Neutrophil (primary cell): ENCODE measurements at regions not wholly inside any gene's neighbourhood (a gene's known extent, or its start where the extent isn't known, plus 50 kb on each side); places are given as distances from the start of the nearest gene placed in this dataset.

Experiments used
- H3K27ac ChIP-seq: fragments of 200-600 bp; sonication (generic); 2 replicates; pipeline ENCODE4 v1.5.1; 2016; ENCODE audit warnings: mild to moderate bottlenecking, moderate library complexity
- H3K27me3 ChIP-seq: fragments of 200-600 bp; sonication (generic); 2 replicates; pipeline ENCODE4 v1.6.0; 2016; ENCODE audit warnings: mild to moderate bottlenecking
- H3K36me3 ChIP-seq: fragments of 200-600 bp; sonication (generic); 2 replicates; pipeline ENCODE4 v1.5.1; 2017
- H3K4me1 ChIP-seq, 2 experiments: fragments of 200-600 bp in 1 of 2; sonication (generic) in 1 of 2; 1 replicate in 1 of 2; 2 replicates in 1 of 2; pipeline versions ENCODE4 v1.5.1 to v1.6.1; 2013 to 2016; ENCODE audit warnings: low read depth in 1 of 2, low read length in 1 of 2, mild to moderate bottlenecking in 1 of 2, moderate library complexity in 1 of 2; ENCODE audit not compliant: control insufficient read depth in 1 of 2, insufficient read depth in 1 of 2
- H3K4me3 ChIP-seq, 2 experiments: fragments of 200-600 bp in 1 of 2; sonication (generic) in 1 of 2; 1 replicate in 1 of 2; 2 replicates in 1 of 2; pipeline ENCODE4 v1.5.1; 2013 to 2016; ENCODE audit warnings: low read depth in 1 of 2, low read length in 1 of 2, mild to moderate bottlenecking in 1 of 2, moderate library complexity in 1 of 2
- H3K9me3 ChIP-seq: fragments of 200-600 bp; sonication (generic); 2 replicates; pipeline ENCODE4 v1.5.1; 2016
- TF ChIP-seq, protein P1 (sequence below): fragments of 200-600 bp; sonication (generic); IDR thresholded peaks from 2 replicates; pipeline ENCODE4 v1.5.1; 2016; ENCODE audit warnings: antibody characterized with exemption

DNA sequence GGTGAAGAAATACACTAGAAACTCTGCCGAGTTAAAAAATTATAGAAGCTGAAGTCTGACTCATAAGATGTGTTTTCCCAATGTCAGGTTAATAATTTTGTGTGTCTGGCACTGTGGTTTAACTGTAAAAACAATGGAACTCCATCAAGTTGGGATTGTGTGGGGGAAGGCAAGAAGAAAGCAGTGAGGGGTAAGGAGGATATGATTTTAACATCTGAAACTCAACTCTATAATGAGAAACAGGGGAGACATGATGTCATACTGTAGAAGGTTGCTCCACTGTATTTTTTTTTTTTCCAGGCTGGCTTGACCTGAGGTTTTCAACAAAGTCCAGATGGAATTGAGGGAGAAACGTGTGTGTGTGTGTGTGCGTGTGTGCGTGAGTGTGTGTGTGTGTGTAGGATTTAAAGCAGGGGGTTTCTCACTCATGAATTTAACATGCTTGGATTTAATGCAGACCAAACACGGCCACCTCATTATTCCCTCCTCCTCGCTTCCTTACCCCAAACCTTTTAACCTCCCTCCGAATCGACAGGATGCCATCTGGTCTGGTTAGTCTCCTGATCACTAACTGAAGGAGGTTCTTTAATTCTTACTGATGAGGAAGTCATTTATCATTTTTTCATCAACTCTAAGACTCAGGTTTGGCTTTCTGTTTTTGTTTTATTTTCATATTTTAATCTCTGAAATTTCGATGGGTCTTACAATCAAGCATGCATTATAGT lies 140.2 kb upstream of the LPAR1 start:
- H3K4me1 ChIP-seq, result no peaks in the 10 kb centered on the region
- no peaks in the 10 kb centered on the region for H3K36me3 ChIP-seq
- no peak overlapping the region for H3K27ac ChIP-seq
- TF ChIP-seq, protein P1, sequence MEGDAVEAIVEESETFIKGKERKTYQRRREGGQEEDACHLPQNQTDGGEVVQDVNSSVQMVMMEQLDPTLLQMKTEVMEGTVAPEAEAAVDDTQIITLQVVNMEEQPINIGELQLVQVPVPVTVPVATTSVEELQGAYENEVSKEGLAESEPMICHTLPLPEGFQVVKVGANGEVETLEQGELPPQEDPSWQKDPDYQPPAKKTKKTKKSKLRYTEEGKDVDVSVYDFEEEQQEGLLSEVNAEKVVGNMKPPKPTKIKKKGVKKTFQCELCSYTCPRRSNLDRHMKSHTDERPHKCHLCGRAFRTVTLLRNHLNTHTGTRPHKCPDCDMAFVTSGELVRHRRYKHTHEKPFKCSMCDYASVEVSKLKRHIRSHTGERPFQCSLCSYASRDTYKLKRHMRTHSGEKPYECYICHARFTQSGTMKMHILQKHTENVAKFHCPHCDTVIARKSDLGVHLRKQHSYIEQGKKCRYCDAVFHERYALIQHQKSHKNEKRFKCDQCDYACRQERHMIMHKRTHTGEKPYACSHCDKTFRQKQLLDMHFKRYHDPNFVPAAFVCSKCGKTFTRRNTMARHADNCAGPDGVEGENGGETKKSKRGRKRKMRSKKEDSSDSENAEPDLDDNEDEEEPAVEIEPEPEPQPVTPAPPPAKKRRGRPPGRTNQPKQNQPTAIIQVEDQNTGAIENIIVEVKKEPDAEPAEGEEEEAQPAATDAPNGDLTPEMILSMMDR, result no peak
- no peaks in the 10 kb centered on the region for H3K9me3 ChIP-seq
- no peaks in the 10 kb centered on the region for H3K27me3 ChIP-seq
- H3K4me3 ChIP-seq, result no peak overlapping the region

DNA sequence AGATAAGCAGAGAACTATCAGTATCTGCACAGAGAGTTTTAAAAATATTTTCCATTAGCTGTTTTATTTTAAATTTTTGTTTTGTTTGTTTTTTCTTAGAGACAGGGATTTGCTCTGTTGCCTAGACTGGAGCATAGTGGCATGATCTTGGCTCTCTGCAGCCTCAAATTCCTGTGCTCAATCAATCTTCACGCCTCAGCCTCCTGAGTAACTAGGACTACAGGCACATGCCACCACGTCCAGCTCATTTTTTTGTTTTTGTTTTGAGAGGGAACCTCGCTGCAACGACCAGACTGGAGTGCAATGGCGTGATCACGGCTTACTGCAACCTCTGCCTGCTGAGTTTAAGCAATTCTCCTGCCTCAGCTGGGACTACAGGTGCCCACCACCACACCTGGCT lies 138.2 kb upstream of the LPAR1 start:
- H3K4me1 ChIP-seq, result no peaks in the 10 kb centered on the region
- H3K36me3 ChIP-seq, result no peaks in the 10 kb centered on the region
- TF ChIP-seq, protein P1, result no peak
- no peak overlapping the region for H3K4me3 ChIP-seq
- H3K27ac ChIP-seq, result no peak overlapping the region
- no peaks in the 10 kb centered on the region for H3K27me3 ChIP-seq
- no peaks in the 10 kb centered on the region for H3K9me3 ChIP-seq

DNA sequence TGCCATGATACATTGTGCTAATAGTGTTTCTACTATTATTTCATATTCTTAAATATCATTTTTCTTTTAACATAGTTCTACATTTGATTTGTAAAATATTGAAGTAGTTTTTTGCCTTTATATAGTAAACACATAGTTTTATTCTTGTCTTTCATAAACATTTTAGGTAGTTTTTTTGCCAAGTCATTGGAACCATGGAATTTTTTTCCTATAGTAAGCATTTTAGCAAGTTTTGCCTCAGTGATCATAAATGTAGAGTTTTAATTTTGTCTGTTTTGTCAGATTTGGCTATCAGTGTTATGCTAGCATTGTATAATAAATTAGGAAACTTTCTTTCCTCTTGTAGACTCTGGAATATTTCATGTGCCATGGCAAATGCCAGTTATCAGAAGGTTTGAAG lies 137.1 kb upstream of the LPAR1 start:
- Histone ChIP-seq H3K4me3 (no peak overlapping the region), H3K27me3 (no peaks in the 10 kb centered on the region), H3K36me3 (no peaks in the 10 kb centered on the region), H3K27ac (no peak overlapping the region), H3K4me1 (no peaks in the 10 kb centered on the region), H3K9me3 (no peaks in the 10 kb centered on the region)
- TF ChIP-seq, protein P1, result no peak

DNA sequence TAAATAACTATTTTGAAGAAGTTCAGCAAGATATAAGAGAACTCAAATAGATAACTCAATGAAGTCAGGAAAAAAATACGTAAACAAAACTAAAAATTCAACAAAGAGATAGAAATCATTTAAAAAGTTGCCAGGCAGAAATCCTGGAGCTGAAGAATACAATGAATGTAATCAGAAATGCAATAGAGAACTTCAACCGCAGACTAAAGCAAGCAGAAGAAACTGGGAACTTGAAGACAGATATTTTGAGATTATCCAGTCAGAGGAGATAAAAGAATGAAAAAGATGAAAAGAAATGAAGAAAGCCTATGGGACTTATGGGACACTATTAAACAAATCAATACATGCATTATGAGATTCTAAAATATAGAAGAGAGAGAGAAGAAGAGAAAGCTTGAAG lies 129.1 kb upstream of the LPAR1 start:
- no peaks in the 10 kb centered on the region for H3K9me3 ChIP-seq
- no peak overlapping the region for H3K27ac ChIP-seq
- peaks cover 27 to 28% of the 10 kb centered on the region in 2 experiments for H3K4me1 ChIP-seq
- TF ChIP-seq, protein P1, result no peak
- no peaks in the 10 kb centered on the region for H3K36me3 ChIP-seq
- H3K27me3 ChIP-seq, result no peaks in the 10 kb centered on the region
- H3K4me3 ChIP-seq, result no peak overlapping the region

DNA sequence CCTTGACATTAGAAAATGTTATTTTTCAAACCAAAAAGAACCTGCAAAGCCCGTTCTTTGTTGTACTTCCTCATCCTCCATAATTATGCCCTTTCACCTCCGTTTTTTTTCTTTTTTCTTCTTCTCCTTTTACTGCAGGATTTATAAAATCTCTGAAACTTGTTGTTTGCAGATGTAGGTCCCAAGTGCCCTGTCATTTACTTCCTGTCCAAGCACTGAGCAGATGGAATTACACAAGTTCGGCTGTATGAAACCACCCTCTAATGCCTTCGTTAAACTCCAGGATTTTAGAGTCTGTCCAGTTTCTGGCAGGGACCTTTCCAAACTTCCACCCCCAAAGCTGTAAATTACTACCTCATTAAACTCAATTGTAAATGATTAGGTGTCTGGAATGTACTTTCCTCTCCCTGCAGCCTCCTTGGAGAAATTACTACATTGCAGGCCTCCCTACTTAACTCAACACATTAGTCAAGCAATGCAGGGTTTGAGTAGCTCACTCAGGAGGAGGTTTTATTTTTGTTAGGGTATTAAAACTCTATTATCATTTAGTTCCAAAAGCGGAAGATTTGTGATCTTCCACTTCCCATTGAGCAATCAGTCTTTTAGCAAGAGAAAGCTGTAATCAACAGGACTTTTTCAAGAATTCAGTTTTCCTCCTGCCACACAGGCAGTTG lies 125.6 kb upstream of the LPAR1 start:
- Histone ChIP-seq H3K4me3 (peak overlapping the region; percentile 33 to 37), H3K9me3 (no peaks in the 10 kb centered on the region), H3K36me3 (no peaks in the 10 kb centered on the region), H3K27me3 (no peaks in the 10 kb centered on the region), H3K27ac (peak overlapping the region; percentile 87), H3K4me1 (peaks cover 27 to 28% of the 10 kb centered on the region in 2 experiments)
- TF ChIP-seq, protein P1, result no peak
